Urinary bladder (tissue), 3 donors: ENCODE measurements at regions not wholly inside any gene's neighbourhood (a gene's known extent, or its start where the extent isn't known, plus 50 kb on each side); places are given as distances from the start of the nearest gene placed in this dataset.
A peak's percentile ranks its signal among the peaks of the same experiment; 100 is the strongest.
"Not testable (repeated sequence)": the region's sequence is repeated elsewhere in the genome, so short reads cannot be mapped to it uniquely, and the experiment has no call there.

Source experiments
- DNase-seq: peaks from one replicate; pipeline ENCODE4 v3.0.0-alpha.2; 2015; ENCODE audit errors: extremely low spot score
- H3K27ac ChIP-seq: one replicate; pipeline ENCODE4 v1.5.1; 2013; ENCODE audit warnings: low read depth, mild to moderate bottlenecking, moderate library complexity
- H3K36me3 ChIP-seq: one replicate; pipeline ENCODE4 v1.6.1; 2013; ENCODE audit warnings: mild to moderate bottlenecking, moderate library complexity; ENCODE audit not compliant: insufficient read depth
- H3K4me1 ChIP-seq: one replicate; pipeline ENCODE4 v1.6.1; 2013; ENCODE audit warnings: mild to moderate bottlenecking, moderate library complexity; ENCODE audit not compliant: insufficient read depth
- H3K4me3 ChIP-seq: one replicate; pipeline ENCODE4 v1.5.1; 2013; ENCODE audit warnings: low read depth, low read length
- WGBS: extraction: QIAGEN DNeasy Blood & Tissue Kit; methylation state at CpG from one replicate; pipeline ENCODE4 v1.1.7; 2013; 5-methylcytosine and 5-hydroxymethylcytosine counted together
- donor health status: healthy with polysubstance abuse.
- donor health status: healthy.

GRCh38 chr1:221857094-221857444 lies 115.2 kb upstream of the DUSP10 start:
- H3K4me3 ChIP-seq, H3K36me3 ChIP-seq, H3K4me1 ChIP-seq, H3K27ac ChIP-seq, DNase-seq: not testable (repeated sequence)
- 56% methylated on average over 2 of the region's 4 CpGs for WGBS

GRCh38 chr1:221856228-221857093 lies 114.6 kb upstream of the DUSP10 start:
- DNase-seq: no peak
- Histone ChIP-seq H3K4me1 (no peaks in the 10 kb centered on the region), H3K4me3 (no peak overlapping the region), H3K36me3 (no peaks in the 10 kb centered on the region), H3K27ac (no peak overlapping the region)
- 91% methylated on average over 3 of the region's 3 CpGs for WGBS

GRCh38 chr1:221855156-221855555 lies 113.3 kb upstream of the DUSP10 start:
- H3K27ac ChIP-seq: no peak overlapping the region
- no peak for DNase-seq
- 96% methylated on average over 2 of the region's 2 CpGs for WGBS
- no peak overlapping the region for H3K4me3 ChIP-seq
- no peaks in the 10 kb centered on the region for H3K4me1 ChIP-seq
- H3K36me3 ChIP-seq: no peaks in the 10 kb centered on the region

GRCh38 chr1:221851336-221851735 lies 109.4 kb upstream of the DUSP10 start:
- no peaks in the 10 kb centered on the region for H3K4me1 ChIP-seq
- no peaks in the 10 kb centered on the region for H3K36me3 ChIP-seq
- H3K4me3 ChIP-seq: no peak overlapping the region
- DNase-seq: no peak
- H3K27ac ChIP-seq: no peak overlapping the region

- H3K4me3 ChIP-seq: no peak overlapping the region
- no peak for DNase-seq
- no peaks in the 10 kb centered on the region for H3K4me1 ChIP-seq
- H3K36me3 ChIP-seq: no peaks in the 10 kb centered on the region
- 75% methylated on average over 8 of the region's 8 CpGs for WGBS
- H3K27ac ChIP-seq: no peak overlapping the region
Observed at GRCh38 chr1:221850470-221851187, 108.7 kb upstream of the DUSP10 start.

GRCh38 chr1:221849897-221850296 lies 108.0 kb upstream of the DUSP10 start:
- WGBS: 86% methylated on average over 2 of the region's 2 CpGs
- no peak overlapping the region for H3K27ac ChIP-seq
- H3K4me3 ChIP-seq: no peak overlapping the region
- no peak for DNase-seq
- H3K36me3 ChIP-seq: no peaks in the 10 kb centered on the region
- H3K4me1 ChIP-seq: no peaks in the 10 kb centered on the region

- no peak for DNase-seq
- H3K4me1 ChIP-seq: no peaks in the 10 kb centered on the region
- H3K27ac ChIP-seq: no peak overlapping the region
- H3K36me3 ChIP-seq: no peaks in the 10 kb centered on the region
- no peak overlapping the region for H3K4me3 ChIP-seq
- 86% methylated on average over 1 of the region's 1 CpG for WGBS
Observed at GRCh38 chr1:221849110-221849509, 107.2 kb upstream of the DUSP10 start.

DNA sequence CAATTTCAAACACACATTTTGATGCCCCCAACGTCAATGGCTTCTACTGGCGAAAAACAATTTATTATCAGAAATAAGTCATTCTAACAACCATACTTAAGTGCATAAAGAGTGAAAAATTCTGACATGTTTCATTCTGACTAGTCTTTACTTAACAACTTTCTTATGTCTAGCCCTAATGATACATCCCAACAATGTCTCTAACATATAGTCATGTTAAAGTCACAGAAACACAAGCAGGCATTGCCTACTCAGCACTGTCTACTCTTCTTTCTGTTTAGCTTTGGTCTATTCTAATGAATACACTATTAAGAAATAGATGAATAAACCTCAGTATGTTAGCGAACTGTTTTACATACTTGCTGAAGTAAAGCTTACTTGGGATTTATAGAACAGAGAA lies 105.8 kb upstream of the DUSP10 start:
- DNase-seq: no peak
- no peaks in the 10 kb centered on the region for H3K4me1 ChIP-seq
- H3K36me3 ChIP-seq: no peaks in the 10 kb centered on the region
- WGBS: 94% methylated on average over 3 of the region's 3 CpGs
- H3K4me3 ChIP-seq: no peak overlapping the region
- H3K27ac ChIP-seq: no peak overlapping the region

- WGBS: 18% methylated on average over 9 of the region's 9 CpGs
Observed at GRCh38 chr1:221845650-221846371, 103.9 kb upstream of the DUSP10 start.

GRCh38 chr1:221841983-221842335 lies 100.1 kb upstream of the DUSP10 start:
- no peaks in the 10 kb centered on the region for H3K36me3 ChIP-seq
- H3K4me3 ChIP-seq: no peak overlapping the region
- no peaks in the 10 kb centered on the region for H3K4me1 ChIP-seq
- no peak for DNase-seq
- no peak overlapping the region for H3K27ac ChIP-seq

More at GRCh38 chr1:221845650-221846371, 103.9 kb upstream of the DUSP10 start:
- H3K27ac ChIP-seq: no peak overlapping the region
- H3K4me3 ChIP-seq: no peak overlapping the region
- peak; percentile 55 for DNase-seq
- H3K36me3 ChIP-seq: no peaks in the 10 kb centered on the region
- no peaks in the 10 kb centered on the region for H3K4me1 ChIP-seq

DNA sequence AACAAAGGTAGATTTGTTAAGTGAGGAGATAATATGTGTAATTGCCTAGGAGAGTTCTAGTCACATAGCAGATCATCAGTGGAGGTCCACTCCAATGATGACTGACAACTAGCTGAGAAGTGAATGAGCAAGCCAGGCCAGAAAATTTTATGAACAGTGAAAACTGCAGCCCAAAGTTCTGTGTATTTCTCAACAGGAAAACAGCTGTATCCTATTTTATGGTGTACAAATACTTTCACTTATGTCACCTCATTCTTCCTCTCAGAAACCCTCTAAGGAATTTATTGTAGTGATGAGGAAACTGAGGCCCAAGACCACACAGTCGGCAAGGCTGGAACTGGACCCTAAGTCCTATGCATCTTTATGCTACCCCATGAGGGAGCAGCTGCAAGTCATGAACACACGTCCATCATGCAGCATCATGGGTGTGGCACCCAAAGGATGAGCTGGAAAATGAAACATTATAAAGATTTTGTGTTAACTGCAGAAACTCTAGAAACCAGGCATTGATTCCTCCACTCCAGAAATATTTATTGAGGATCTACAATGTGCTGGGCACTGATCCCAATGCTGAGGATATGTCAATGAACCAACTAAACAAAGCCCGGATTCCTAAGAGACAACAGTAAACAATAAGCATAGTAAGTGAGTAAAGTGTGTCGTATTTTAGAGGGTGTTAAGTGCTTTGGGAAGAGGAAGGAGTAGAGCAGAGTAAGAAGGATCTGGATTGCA lies 99.5 kb upstream of the DUSP10 start:
- DNase-seq: no peak
- WGBS: 58% methylated on average over 4 of the region's 4 CpGs
- H3K27ac ChIP-seq: no peak overlapping the region
- H3K4me1 ChIP-seq: no peaks in the 10 kb centered on the region
- H3K4me3 ChIP-seq: no peak overlapping the region
- no peaks in the 10 kb centered on the region for H3K36me3 ChIP-seq

DNA sequence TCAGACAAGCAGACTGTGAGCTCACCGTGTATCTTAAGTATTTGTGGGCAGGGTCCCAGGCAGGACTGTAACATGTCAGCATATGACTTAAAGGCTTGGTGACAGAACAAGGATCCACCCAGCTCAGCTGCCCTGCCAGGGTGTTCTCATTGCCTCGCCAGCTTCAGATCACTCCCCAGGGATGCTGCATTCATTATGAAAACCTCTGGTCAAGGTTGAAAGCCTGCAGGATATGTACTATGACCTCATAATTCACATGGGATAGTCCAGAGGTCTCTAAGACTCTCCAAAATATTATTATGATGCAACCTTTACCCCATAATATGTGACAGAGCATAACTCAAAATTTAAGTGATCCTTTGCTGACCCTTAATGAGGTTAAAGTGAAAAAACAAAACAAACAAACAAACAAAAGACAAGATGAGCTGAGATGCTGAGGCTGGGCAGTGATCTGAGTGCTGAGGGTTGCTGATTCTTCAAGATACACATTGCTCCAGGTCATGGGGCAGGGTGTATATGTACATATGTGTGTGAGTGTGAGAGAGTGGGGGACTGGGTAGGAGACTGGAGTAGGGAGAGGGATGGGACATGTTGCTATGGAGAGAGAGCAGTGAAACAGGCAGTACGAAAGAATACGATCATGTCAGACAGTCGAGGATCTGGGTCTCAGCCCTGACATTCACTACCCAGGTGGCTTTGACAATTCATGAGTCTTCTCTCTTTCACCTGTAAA lies 98.8 kb upstream of the DUSP10 start:
- H3K4me3 ChIP-seq: no peak overlapping the region
- H3K27ac ChIP-seq: no peak overlapping the region
- no peak for DNase-seq
- no peaks in the 10 kb centered on the region for H3K36me3 ChIP-seq
- 81% methylated on average over 5 of the region's 5 CpGs for WGBS
- no peaks in the 10 kb centered on the region for H3K4me1 ChIP-seq
